ENCODE measurements at regions not wholly inside any gene's neighbourhood (a gene's known extent, or its start where the extent isn't known, plus 50 kb on each side); places are given as distances from the start of the nearest gene placed in this dataset.

DNA sequence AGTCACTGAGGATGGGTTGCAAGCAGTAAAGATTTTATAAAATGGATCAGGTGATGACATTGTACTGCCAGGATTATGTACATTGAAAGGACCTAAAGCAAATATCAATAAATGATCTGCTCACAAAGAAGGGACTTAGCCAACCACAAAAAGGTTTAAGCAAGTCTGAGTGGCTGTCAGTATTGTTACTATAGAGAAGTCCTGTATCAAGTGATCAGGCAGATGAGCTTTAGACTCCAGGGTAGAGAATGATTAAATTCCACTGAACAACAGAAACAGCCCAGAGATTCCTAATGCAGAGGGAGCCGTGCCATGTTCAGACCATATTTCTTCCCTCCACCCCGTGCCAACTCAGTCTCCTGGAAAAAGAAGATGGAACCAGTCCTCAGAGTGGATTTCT lies 138.9 kb downstream of the SETD4 start:
- TF ChIP-seq ZFP3 (tag by site-specific recombination; IDR thresholded peaks at IDR 0.05; ENCODE audit: low read depth) (no peak), ZNF629 (tag by site-specific recombination; IDR thresholded peaks at IDR 0.05) (no peak), GLIS1 (tag by site-specific recombination; IDR thresholded peaks at IDR 0.05) (no peak), TRIM28 (IDR thresholded peaks at IDR 0.05; ENCODE audit: borderline replicate concordance, low read length) (no peak), ZNF324 (tag by site-specific recombination; IDR thresholded peaks at IDR 0.05) (no peak), ZNF211 (tag by site-specific recombination; IDR thresholded peaks at IDR 0.05; ENCODE audit: low read depth) (no peak), TCF7L2 (IDR thresholded peaks at IDR 0.05; ENCODE audit: borderline replicate concordance, low read depth, low read length) (no peak), ZNF560 (tag by site-specific recombination; IDR thresholded peaks at IDR 0.05; ENCODE audit: borderline replicate concordance) (no peak), ZNF404 (tag by site-specific recombination; IDR thresholded peaks at IDR 0.05) (no peak), ZBTB1 (tag by site-specific recombination; IDR thresholded peaks at IDR 0.05) (no peak)
- TF ChIP-seq, protein P1, sequence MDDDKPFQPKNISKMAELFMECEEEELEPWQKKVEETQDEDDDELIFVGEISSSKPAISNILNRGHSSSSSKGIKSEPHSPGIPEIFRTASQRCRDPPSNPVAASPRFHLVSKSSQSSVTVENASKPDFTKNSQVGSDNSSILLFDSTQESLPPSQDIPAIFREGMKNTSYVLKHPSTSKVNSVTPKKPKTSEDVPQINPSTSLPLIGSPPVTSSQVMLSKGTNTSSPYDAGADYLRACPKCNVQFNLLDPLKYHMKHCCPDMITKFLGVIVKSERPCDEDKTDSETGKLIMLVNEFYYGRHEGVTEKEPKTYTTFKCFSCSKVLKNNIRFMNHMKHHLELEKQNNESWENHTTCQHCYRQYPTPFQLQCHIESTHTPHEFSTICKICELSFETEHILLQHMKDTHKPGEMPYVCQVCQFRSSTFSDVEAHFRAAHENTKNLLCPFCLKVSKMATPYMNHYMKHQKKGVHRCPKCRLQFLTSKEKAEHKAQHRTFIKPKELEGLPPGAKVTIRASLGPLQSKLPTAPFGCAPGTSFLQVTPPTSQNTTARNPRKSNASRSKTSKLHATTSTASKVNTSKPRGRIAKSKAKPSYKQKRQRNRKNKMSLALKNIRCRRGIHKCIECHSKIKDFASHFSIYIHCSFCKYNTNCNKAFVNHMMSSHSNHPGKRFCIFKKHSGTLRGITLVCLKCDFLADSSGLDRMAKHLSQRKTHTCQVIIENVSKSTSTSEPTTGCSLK (tag by site-specific recombination; IDR thresholded peaks at IDR 0.05): no peak
- TF ChIP-seq, protein P2, sequence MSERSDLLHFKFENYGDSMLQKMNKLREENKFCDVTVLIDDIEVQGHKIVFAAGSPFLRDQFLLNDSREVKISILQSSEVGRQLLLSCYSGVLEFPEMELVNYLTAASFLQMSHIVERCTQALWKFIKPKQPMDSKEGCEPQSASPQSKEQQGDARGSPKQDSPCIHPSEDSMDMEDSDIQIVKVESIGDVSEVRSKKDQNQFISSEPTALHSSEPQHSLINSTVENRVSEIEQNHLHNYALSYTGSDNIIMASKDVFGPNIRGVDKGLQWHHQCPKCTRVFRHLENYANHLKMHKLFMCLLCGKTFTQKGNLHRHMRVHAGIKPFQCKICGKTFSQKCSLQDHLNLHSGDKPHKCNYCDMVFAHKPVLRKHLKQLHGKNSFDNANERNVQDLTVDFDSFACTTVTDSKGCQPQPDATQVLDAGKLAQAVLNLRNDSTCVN (tag by site-specific recombination; optimal IDR thresholded peaks at IDR 0.05): no peak
- Histone ChIP-seq H3K36me3 (ENCODE audit: control insufficient read depth in 2 of 2, insufficient read depth in 1 of 2, low read length in 2 of 2) (no peaks in the 10 kb centered on the region), H3K4me1 (ENCODE audit: control insufficient read depth, insufficient read depth, low read length) (no peaks in the 10 kb centered on the region), H3K27ac (ENCODE audit: extremely low read depth, low read depth, low read length) (no peak overlapping the region), H3K9me3 (ENCODE audit: control insufficient read depth, insufficient read depth, low read depth, low read length) (no peaks in the 10 kb centered on the region), H3K4me3 (ENCODE audit: low read depth, low read length) (no peak overlapping the region)
- POLR2A ChIA-PET: no interaction called here
- CTCF ChIA-PET: no interaction called here

DNA sequence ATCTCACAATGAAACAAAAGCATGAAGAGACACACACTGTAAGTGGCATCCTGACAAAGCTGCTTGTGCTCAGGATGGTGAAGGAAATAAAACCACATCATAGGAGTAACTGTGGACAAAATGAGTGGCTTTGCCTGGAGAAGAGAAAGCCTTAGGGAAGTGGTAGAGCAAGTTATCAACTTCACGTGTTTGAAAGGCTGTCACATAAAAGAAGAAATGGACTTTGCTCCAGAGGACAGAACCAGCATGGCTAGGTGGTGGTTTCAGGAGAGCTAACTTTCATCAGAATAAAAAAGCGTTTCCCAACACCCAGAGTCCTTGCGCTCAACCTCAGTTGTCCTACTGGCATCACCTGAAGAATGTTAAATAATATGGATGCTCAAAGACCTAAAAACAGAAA lies 139.9 kb downstream of the SETD4 start:
- H3K36me3 ChIP-seq (ENCODE audit: control insufficient read depth in 2 of 2, insufficient read depth in 1 of 2, low read length in 2 of 2): no peaks in the 10 kb centered on the region
- no peaks in the 10 kb centered on the region for H3K9me3 ChIP-seq (ENCODE audit: control insufficient read depth, insufficient read depth, low read depth, low read length)
- H3K27ac ChIP-seq (ENCODE audit: extremely low read depth, low read depth, low read length): no peak overlapping the region
- ChIA-PET CTCF (interaction anchor here (0.6 to 2.0 kb wide), 7 partner anchors 12 to 466 kb away, joined by 3 to 7 read pairs (median 4); no protein-coding TSS in a partner anchor), POLR2A (no interaction called here)
- H3K4me1 ChIP-seq (ENCODE audit: control insufficient read depth, insufficient read depth, low read length): no peaks in the 10 kb centered on the region
- H3K4me3 ChIP-seq (ENCODE audit: low read depth, low read length): no peak overlapping the region
- no peak for TF ChIP-seq ZNF155 (tag by site-specific recombination; IDR thresholded peaks at IDR 0.05)
- TF ChIP-seq SALL2 (tag by site-specific recombination; IDR thresholded peaks at IDR 0.05; ENCODE audit: borderline replicate concordance): no peak
- TF ChIP-seq, protein P3, sequence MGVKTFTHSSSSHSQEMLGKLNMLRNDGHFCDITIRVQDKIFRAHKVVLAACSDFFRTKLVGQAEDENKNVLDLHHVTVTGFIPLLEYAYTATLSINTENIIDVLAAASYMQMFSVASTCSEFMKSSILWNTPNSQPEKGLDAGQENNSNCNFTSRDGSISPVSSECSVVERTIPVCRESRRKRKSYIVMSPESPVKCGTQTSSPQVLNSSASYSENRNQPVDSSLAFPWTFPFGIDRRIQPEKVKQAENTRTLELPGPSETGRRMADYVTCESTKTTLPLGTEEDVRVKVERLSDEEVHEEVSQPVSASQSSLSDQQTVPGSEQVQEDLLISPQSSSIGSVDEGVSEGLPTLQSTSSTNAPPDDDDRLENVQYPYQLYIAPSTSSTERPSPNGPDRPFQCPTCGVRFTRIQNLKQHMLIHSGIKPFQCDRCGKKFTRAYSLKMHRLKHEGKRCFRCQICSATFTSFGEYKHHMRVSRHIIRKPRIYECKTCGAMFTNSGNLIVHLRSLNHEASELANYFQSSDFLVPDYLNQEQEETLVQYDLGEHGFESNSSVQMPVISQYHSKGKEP (tag by site-specific recombination; IDR thresholded peaks at IDR 0.05): no peak
- TF ChIP-seq ZNF768 (tag by site-specific recombination; IDR thresholded peaks at IDR 0.05): no peak
- TF ChIP-seq ZNF621 (tag by site-specific recombination; IDR thresholded peaks at IDR 0.05): no peak
- TF ChIP-seq ZNF202 (tag by site-specific recombination; IDR thresholded peaks at IDR 0.05; ENCODE audit: borderline replicate concordance): no peak
- TF ChIP-seq ZNF626 (tag by site-specific recombination; IDR thresholded peaks at IDR 0.05): no peak
- TF ChIP-seq WT1 (tag by site-specific recombination; IDR thresholded peaks at IDR 0.05): no peak
- no peak for TF ChIP-seq EGR2 (tag by site-specific recombination; IDR thresholded peaks at IDR 0.05; ENCODE audit: low read depth)
- TF ChIP-seq ZNF830 (tag by site-specific recombination; IDR thresholded peaks at IDR 0.05; ENCODE audit: low read depth): no peak
- no peak for TF ChIP-seq YY1 (tag by site-specific recombination; IDR thresholded peaks at IDR 0.05)
- TF ChIP-seq ZNF473 (tag by site-specific recombination; IDR thresholded peaks at IDR 0.05): no peak
- no peak for TF ChIP-seq ZNF837 (tag by site-specific recombination; IDR thresholded peaks at IDR 0.05)
- no peak for TF ChIP-seq OSR2 (tag by site-specific recombination; IDR thresholded peaks at IDR 0.05)
- TF ChIP-seq, protein P4, sequence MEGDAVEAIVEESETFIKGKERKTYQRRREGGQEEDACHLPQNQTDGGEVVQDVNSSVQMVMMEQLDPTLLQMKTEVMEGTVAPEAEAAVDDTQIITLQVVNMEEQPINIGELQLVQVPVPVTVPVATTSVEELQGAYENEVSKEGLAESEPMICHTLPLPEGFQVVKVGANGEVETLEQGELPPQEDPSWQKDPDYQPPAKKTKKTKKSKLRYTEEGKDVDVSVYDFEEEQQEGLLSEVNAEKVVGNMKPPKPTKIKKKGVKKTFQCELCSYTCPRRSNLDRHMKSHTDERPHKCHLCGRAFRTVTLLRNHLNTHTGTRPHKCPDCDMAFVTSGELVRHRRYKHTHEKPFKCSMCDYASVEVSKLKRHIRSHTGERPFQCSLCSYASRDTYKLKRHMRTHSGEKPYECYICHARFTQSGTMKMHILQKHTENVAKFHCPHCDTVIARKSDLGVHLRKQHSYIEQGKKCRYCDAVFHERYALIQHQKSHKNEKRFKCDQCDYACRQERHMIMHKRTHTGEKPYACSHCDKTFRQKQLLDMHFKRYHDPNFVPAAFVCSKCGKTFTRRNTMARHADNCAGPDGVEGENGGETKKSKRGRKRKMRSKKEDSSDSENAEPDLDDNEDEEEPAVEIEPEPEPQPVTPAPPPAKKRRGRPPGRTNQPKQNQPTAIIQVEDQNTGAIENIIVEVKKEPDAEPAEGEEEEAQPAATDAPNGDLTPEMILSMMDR (tag by site-specific recombination; IDR thresholded peaks at IDR 0.05): no peak
- no peak for TF ChIP-seq ZNF521 (tag by site-specific recombination; IDR thresholded peaks at IDR 0.05)

Measured in HEK293 (cell line).